Stimulated activated CD4-positive, alpha-beta T cell treated with anti-CD3 and anti-CD28 coated beads, TNF-alpha, amount 100 ng/mL, for 48 hours (primary cell): ENCODE measurements at regions not wholly inside any gene's neighbourhood (a gene's known extent, or its start where the extent isn't known, plus 50 kb on each side); places are given as distances from the start of the nearest gene placed in this dataset.
"Not testable (repeated sequence)": the region's sequence is repeated elsewhere in the genome, so short reads cannot be mapped to it uniquely, and the experiment has no call there.

Experiments used
- DNase-seq, 3 donors: peaks; one replicate each; pipeline ENCODE4 v3.0.0-alpha.2; 2020; ENCODE audit warnings: low read depth in 3 of 3

- peak in 1 of 3 donors; percentile 38 for DNase-seq
Observed at GRCh38 chr1:244322791-244323521, 128.8 kb downstream of the ADSS2 start.

- no peak for DNase-seq
Observed at GRCh38 chr1:244324176-244324883, 127.4 kb downstream of the ADSS2 start.

- no peak for DNase-seq
Observed at GRCh38 chr1:244325056-244325758, 126.5 kb downstream of the ADSS2 start.

- DNase-seq: no peak
Observed at GRCh38 chr1:244326757-244327156, 125.0 kb downstream of the ADSS2 start.

- no peak for DNase-seq
Observed at GRCh38 chr1:244327533-244327932, 124.2 kb downstream of the ADSS2 start.

- no peak for DNase-seq
Observed at GRCh38 chr1:244328476-244328875, 123.2 kb downstream of the ADSS2 start.

- DNase-seq: no peak
Observed at GRCh38 chr1:244329591-244330317, 122.0 kb downstream of the ADSS2 start.

- DNase-seq: no peak
Observed at GRCh38 chr1:244330318-244330625, 121.4 kb downstream of the ADSS2 start.

GRCh38 chr1:244332761-244333160 is 118.9 kb downstream of the ADSS2 start:
- DNase-seq: not testable (repeated sequence)

- not testable (repeated sequence) for DNase-seq
Observed at GRCh38 chr1:244334315-244334714, 117.4 kb downstream of the ADSS2 start.

- not testable (repeated sequence) for DNase-seq
Observed at GRCh38 chr1:244334842-244335241, 116.9 kb downstream of the ADSS2 start.

- DNase-seq: no peak
Observed at GRCh38 chr1:244335456-244335855, 116.3 kb downstream of the ADSS2 start.

- DNase-seq: no peak
Observed at GRCh38 chr1:244336232-244336899, 115.3 kb downstream of the ADSS2 start.

- no peak for DNase-seq
Observed at GRCh38 chr1:244337839-244338238, 113.9 kb downstream of the ADSS2 start.

GRCh38 chr1:244339073-244339692 is 112.5 kb downstream of the ADSS2 start:
- no peak for DNase-seq

GRCh38 chr1:244339776-244340175 is 111.9 kb downstream of the ADSS2 start:
- no peak for DNase-seq

- no peak for DNase-seq
Observed at GRCh38 chr1:244340396-244340795, 111.3 kb downstream of the ADSS2 start.

- no peak for DNase-seq
Observed at GRCh38 chr1:244341455-244342450, 110.0 kb downstream of the ADSS2 start.

GRCh38 chr1:244344001-244344400 is 107.7 kb downstream of the ADSS2 start:
- no peak for DNase-seq
